ENCODE measurements at regions not wholly inside any gene's neighbourhood (a gene's known extent, or its start where the extent isn't known, plus 50 kb on each side); places are given as distances from the start of the nearest gene placed in this dataset.

DNA sequence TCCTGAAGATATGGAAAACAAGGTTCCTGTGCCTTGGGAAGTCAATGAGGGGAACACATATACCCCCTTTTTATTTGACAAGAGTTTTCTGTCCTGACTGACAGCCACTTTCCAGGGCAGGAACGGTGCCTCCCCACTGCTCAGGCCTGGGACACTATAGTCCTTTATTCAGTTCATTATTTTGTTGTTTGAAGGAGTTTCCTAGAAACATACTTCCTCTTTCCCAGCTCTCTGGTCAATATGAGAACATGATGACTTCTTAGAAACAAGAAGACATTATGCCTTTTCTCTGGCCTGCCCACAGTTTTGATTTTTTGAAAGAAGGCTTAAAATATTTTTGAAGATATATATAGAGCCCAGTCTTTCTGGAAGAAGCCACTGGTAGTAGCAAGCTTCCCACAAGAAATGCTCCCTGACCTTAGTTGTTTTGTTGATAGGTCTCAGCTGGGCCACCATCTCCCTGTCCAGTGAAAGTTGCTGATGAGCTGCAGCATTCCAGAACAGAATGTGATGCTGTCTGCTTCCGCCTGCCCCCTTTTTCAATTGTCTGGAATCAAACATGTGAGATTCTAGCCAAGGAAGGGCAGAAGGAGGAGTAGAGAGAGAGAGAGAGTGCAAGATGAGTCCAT is 122.7 kb upstream of the ADRA1D start:
- TF ChIP-seq, protein P1, sequence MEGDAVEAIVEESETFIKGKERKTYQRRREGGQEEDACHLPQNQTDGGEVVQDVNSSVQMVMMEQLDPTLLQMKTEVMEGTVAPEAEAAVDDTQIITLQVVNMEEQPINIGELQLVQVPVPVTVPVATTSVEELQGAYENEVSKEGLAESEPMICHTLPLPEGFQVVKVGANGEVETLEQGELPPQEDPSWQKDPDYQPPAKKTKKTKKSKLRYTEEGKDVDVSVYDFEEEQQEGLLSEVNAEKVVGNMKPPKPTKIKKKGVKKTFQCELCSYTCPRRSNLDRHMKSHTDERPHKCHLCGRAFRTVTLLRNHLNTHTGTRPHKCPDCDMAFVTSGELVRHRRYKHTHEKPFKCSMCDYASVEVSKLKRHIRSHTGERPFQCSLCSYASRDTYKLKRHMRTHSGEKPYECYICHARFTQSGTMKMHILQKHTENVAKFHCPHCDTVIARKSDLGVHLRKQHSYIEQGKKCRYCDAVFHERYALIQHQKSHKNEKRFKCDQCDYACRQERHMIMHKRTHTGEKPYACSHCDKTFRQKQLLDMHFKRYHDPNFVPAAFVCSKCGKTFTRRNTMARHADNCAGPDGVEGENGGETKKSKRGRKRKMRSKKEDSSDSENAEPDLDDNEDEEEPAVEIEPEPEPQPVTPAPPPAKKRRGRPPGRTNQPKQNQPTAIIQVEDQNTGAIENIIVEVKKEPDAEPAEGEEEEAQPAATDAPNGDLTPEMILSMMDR (IDR thresholded peaks at IDR 0.05), result no peak
- TF ChIP-seq SMC3 (IDR thresholded peaks at IDR 0.05), result no peak
- TF ChIP-seq SREBF2 (IDR thresholded peaks at IDR 0.05), result no peak
- TF ChIP-seq KDM1A (IDR thresholded peaks at IDR 0.05; ENCODE audit: low read depth), result no peak
- no peak for TF ChIP-seq POLR2A (IDR thresholded peaks at IDR 0.05; ENCODE audit: low read length)
- no peak for TF ChIP-seq JUN (IDR thresholded peaks at IDR 0.05)
- TF ChIP-seq FOXS1 (CRISPR knock-in tag; IDR thresholded peaks at IDR 0.05), result no peak
- TF ChIP-seq, protein P2, sequence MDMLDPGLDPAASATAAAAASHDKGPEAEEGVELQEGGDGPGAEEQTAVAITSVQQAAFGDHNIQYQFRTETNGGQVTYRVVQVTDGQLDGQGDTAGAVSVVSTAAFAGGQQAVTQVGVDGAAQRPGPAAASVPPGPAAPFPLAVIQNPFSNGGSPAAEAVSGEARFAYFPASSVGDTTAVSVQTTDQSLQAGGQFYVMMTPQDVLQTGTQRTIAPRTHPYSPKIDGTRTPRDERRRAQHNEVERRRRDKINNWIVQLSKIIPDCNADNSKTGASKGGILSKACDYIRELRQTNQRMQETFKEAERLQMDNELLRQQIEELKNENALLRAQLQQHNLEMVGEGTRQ (IDR thresholded peaks at IDR 0.05), result no peak
- no peak for TF ChIP-seq CEBPB (IDR thresholded peaks at IDR 0.05)
- TF ChIP-seq, protein P3, sequence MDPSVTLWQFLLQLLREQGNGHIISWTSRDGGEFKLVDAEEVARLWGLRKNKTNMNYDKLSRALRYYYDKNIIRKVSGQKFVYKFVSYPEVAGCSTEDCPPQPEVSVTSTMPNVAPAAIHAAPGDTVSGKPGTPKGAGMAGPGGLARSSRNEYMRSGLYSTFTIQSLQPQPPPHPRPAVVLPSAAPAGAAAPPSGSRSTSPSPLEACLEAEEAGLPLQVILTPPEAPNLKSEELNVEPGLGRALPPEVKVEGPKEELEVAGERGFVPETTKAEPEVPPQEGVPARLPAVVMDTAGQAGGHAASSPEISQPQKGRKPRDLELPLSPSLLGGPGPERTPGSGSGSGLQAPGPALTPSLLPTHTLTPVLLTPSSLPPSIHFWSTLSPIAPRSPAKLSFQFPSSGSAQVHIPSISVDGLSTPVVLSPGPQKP (IDR thresholded peaks at IDR 0.05; ENCODE audit: low read depth, low read length), result no peak
- TF ChIP-seq PHF8 (IDR thresholded peaks at IDR 0.05; ENCODE audit: borderline replicate concordance, low read depth), result no peak
- TF ChIP-seq, protein P4, sequence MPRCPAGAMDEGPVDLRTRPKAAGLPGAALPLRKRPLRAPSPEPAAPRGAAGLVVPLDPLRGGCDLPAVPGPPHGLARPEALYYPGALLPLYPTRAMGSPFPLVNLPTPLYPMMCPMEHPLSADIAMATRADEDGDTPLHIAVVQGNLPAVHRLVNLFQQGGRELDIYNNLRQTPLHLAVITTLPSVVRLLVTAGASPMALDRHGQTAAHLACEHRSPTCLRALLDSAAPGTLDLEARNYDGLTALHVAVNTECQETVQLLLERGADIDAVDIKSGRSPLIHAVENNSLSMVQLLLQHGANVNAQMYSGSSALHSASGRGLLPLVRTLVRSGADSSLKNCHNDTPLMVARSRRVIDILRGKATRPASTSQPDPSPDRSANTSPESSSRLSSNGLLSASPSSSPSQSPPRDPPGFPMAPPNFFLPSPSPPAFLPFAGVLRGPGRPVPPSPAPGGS (IDR thresholded peaks at IDR 0.05), result no peak

All from A549 (cell line).